Fibroblast of lung (primary cell): ENCODE measurements at regions not wholly inside any gene's neighbourhood (a gene's known extent, or its start where the extent isn't known, plus 50 kb on each side); places are given as distances from the start of the nearest gene placed in this dataset.

ENCODE experiments used
- CTCF ChIP-seq, 2 donors: IDR thresholded peaks in 1 of 2; conservative IDR thresholded peaks in 1 of 2; 1 replicate in 1 of 2; 2 replicates in 1 of 2; pipeline ENCODE4 v1.5.1; 2011 to 2012; ENCODE audit warnings: low read length in 2 of 2, control low read depth in 1 of 2, inconsistent platforms in 1 of 2, low read depth in 1 of 2, mild to moderate bottlenecking in 1 of 2
- EZH2 ChIP-seq: IDR thresholded peaks from 2 replicates; pipeline ENCODE4 v1.5.1; 2012; ENCODE audit warnings: low read length, control low read depth, mild to moderate bottlenecking; ENCODE audit errors: missing control alignments

- no peak for TF ChIP-seq CTCF (conservative IDR thresholded peaks at IDR 0.05 in 1 of 2, IDR thresholded peaks at IDR 0.05 in 1 of 2; ENCODE audit: low read depth in 1 of 2, low read length in 2 of 2)
- no peak for TF ChIP-seq EZH2
These were observed 97.5 kb upstream of the MDM1 start for GRCh38 chr12:68429696-68430095.
